ENCODE measurements at regions not wholly inside any gene's neighbourhood (a gene's known extent, or its start where the extent isn't known, plus 50 kb on each side); places are given as distances from the start of the nearest gene placed in this dataset.
"Not testable (repeated sequence)": the region's sequence is repeated elsewhere in the genome, so short reads cannot be mapped to it uniquely, and the experiment has no call there.

- no peak for TF ChIP-seq CTCF (conservative IDR thresholded peaks at IDR 0.05; ENCODE audit: low read depth)
- no peak for DNase-seq (ENCODE audit: low spot score)
- CTCF ChIA-PET: no interaction called here
- POLR2A ChIA-PET (ENCODE audit: low non-redundant PET): no interaction called here
- no peak overlapping the region for H3K27ac ChIP-seq
Measured at GRCh38 chrX:34270434-34270833, 138.3 kb upstream of the FAM47A start.

GRCh38 chrX:34238896-34239295 is 106.8 kb upstream of the FAM47A start:
- DNase-seq (ENCODE audit: low spot score): no peak
- H3K27ac ChIP-seq: no peak overlapping the region
- no peak for TF ChIP-seq CTCF (conservative IDR thresholded peaks at IDR 0.05; ENCODE audit: low read depth)
- POLR2A ChIA-PET (ENCODE audit: low non-redundant PET): no interaction called here
- CTCF ChIA-PET: no interaction called here

- DNase-seq (ENCODE audit: low spot score); CTCF ChIA-PET; H3K27ac ChIP-seq; POLR2A ChIA-PET (ENCODE audit: low non-redundant PET): not testable (repeated sequence)
Measured at GRCh38 chrX:34230156-34230555, 98.0 kb upstream of the FAM47A start.

GRCh38 chrX:34227804-34228203 is 95.7 kb upstream of the FAM47A start:
- DNase-seq (ENCODE audit: low spot score): no peak
- ChIA-PET CTCF (no interaction called here), POLR2A (ENCODE audit: low non-redundant PET) (no interaction called here)
- no peak for TF ChIP-seq CTCF (conservative IDR thresholded peaks at IDR 0.05; ENCODE audit: low read depth)
- H3K27ac ChIP-seq: no peak overlapping the region

GRCh38 chrX:34223574-34223973 is 91.5 kb upstream of the FAM47A start:
- DNase-seq (ENCODE audit: low spot score): no peak
- no peak overlapping the region for H3K27ac ChIP-seq
- TF ChIP-seq CTCF (conservative IDR thresholded peaks at IDR 0.05; ENCODE audit: low read depth): no peak
- ChIA-PET CTCF (no interaction called here), POLR2A (ENCODE audit: low non-redundant PET) (no interaction called here)

GRCh38 chrX:34218063-34218462 is 85.9 kb upstream of the FAM47A start:
- CTCF ChIA-PET: no interaction called here

GRCh38 chrX:34197946-34198345 is 65.8 kb upstream of the FAM47A start:
- DNase-seq (ENCODE audit: low spot score): no peak
- ChIA-PET CTCF (no interaction called here), POLR2A (ENCODE audit: low non-redundant PET) (no interaction called here)
- TF ChIP-seq CTCF (conservative IDR thresholded peaks at IDR 0.05; ENCODE audit: low read depth): no peak
- no peak overlapping the region for H3K27ac ChIP-seq

More at GRCh38 chrX:34218063-34218462, 85.9 kb upstream of the FAM47A start:
- POLR2A ChIA-PET (ENCODE audit: low non-redundant PET): no interaction called here
- DNase-seq (ENCODE audit: low spot score): no peak
- TF ChIP-seq CTCF (conservative IDR thresholded peaks at IDR 0.05; ENCODE audit: low read depth): no peak
- H3K27ac ChIP-seq: no peak overlapping the region
